Heart left ventricle (tissue), 16 donors: ENCODE measurements at regions not wholly inside any gene's neighbourhood (a gene's known extent, or its start where the extent isn't known, plus 50 kb on each side); places are given as distances from the start of the nearest gene placed in this dataset.

Experiments
- ATAC-seq, 4 donors: fragments of 200-7000 bp; cut with Tn5 transposase; one replicate each; pipeline ENCODE4 v1.9.1; 2020 to 2022; ENCODE audit warnings: moderate library complexity in 4 of 4, mild to moderate bottlenecking in 3 of 4, moderate number of reproducible peaks in 1 of 4
- DNase-seq, 5 donors: peaks; one replicate each; pipeline ENCODE4 v3.0.0-alpha.2; 2020
- H3K27ac ChIP-seq, 12 donors: fragments of 200-600 bp; sonication (generic) in 4 of 12; one replicate each; pipeline versions ENCODE4 v1.5.0 to v1.8.0; 2016 to 2022; ENCODE audit warnings: mild to moderate bottlenecking in 2 of 12
- H3K27me3 ChIP-seq, 9 donors: fragments of 200-600 bp; sonication (generic) in 2 of 9; one replicate each; pipeline versions ENCODE4 v1.5.1 to v1.8.0; 2016 to 2022; ENCODE audit warnings: mild to moderate bottlenecking in 3 of 9
- H3K36me3 ChIP-seq, 9 donors: fragments of 200-600 bp; sonication (generic) in 2 of 9; one replicate each; pipeline versions ENCODE4 v1.5.0 to v1.8.0; 2018 to 2022; ENCODE audit warnings: mild to moderate bottlenecking in 2 of 9
- H3K4me1 ChIP-seq, 12 donors: fragments of 200-600 bp; sonication (generic) in 4 of 12; one replicate each; pipeline versions ENCODE4 v1.5.0 to v1.8.0; 2016 to 2022; ENCODE audit warnings: mild to moderate bottlenecking in 3 of 12
- H3K4me3 ChIP-seq, 12 donors: fragments of 200-600 bp; sonication (generic) in 4 of 12; one replicate each; pipeline versions ENCODE4 v1.5.0 to v1.8.0; 2017 to 2022; ENCODE audit warnings: mild to moderate bottlenecking in 9 of 12, moderate library complexity in 4 of 12
- H3K9me3 ChIP-seq, 12 donors: fragments of 200-600 bp; sonication (generic) in 4 of 12; one replicate each; pipeline versions ENCODE4 v1.5.0 to v1.8.0; 2016 to 2022; ENCODE audit warnings: mild to moderate bottlenecking in 1 of 12
- CTCF ChIP-seq, 12 donors: fragments of 200-600 bp; sonication (generic) in 4 of 12; IDR thresholded peaks; one replicate each; pipeline versions ENCODE4 v1.5.0 to v1.8.0; 2018 to 2022; ENCODE audit warnings: antibody characterized with exemption in 12 of 12, mild to moderate bottlenecking in 5 of 12
- POLR2A ChIP-seq, 2 donors: fragments of 450-650 bp; IDR thresholded peaks; one replicate each; pipeline ENCODE4 v1.6.1; 2017; ENCODE audit warnings: antibody characterized with exemption in 2 of 2, mild to moderate bottlenecking in 2 of 2, moderate library complexity in 2 of 2
- WGBS, 4 donors: extraction: QIAGEN DNeasy Blood & Tissue Kit in 2 of 4; methylation state at CpG; one replicate each; pipeline versions ENCODE4 v1.1.5 to v1.1.7; 2013 to 2018; 5-methylcytosine and 5-hydroxymethylcytosine counted together
- intact Hi-C, 10 donors: fragments of 100-400 bp; cut with DNase I; formaldehyde crosslinking; loops; one replicate each; pipeline versions ENCODE4 v1.11.1 to v1.14.2; 2022
- donor health status: ischemic (EF 13 %, LVEDD 7.1; RV severe dilation, severe dysfunction).
- donor health status: healthy with polysubstance abuse.
- donor health status: DM: no; HTN: yes; CAD: no.
- donor health status: DM: no; HTN: no; CAD: no.
- donor health status: ischemic (EF 25% LVEDD 6.9; RV normal size, moderate dysfunction).
- donor health status: ischemic (EF 25% LVEDD 5.7; RV mildly dilated, moderate dysfunction).
- donor health status: healthy.
- donor health status: DM: yes; HTN: yes; CAD: no.
- donor health status: ischemic (EF 35%, LVEDD 5.7; RV mildly dilated, moderate dysfunction).
- donor health status: nonischemic (EF 11% LVEDD 7.7; RV severe dilation, severe dysfunction).
- donor health status: DM: yes; HTN: yes; CAD: no.
- donor health status: PGD.
- donor health status: ischemic (EF 29% LVEDD 5.4; RV normal size, mild dysfunction).
- donor health status: nonischemic (EF 23%, LVEDD 6.1; RV moderate dilation, normal function).

- TF ChIP-seq CTCF (IDR thresholded peaks at IDR 0.05) = no peak
- no peak for TF ChIP-seq POLR2A (IDR thresholded peaks at IDR 0.05)
- intact Hi-C loops = loop anchor here in 1 of 10 donors (10.0 kb wide), 1 partner anchor 1125 kb away; no protein-coding TSS in a partner anchor
Measured at GRCh38 chr3:176959867-176960266, 237.4 kb downstream of the TBL1XR1 start.

GRCh38 chr3:176958560-176958959, 238.7 kb downstream of the TBL1XR1 start:
- Histone ChIP-seq H3K4me3 (no peak overlapping the region), H3K36me3 (no peaks in the 10 kb centered on the region), H3K27ac (no peak overlapping the region), H3K4me1 (peaks cover 0 to 9% (median 2%) of the 10 kb centered on the region in 12 donors), H3K9me3 (no peaks in the 10 kb centered on the region), H3K27me3 (no peaks in the 10 kb centered on the region)
- no peak for DNase-seq
- intact Hi-C loops = loop anchor here in 1 of 10 donors (10.0 kb wide), 1 partner anchor 1126 kb away; no protein-coding TSS in a partner anchor
- TF ChIP-seq POLR2A (IDR thresholded peaks at IDR 0.05) (no peak), CTCF (IDR thresholded peaks at IDR 0.05) (no peak)
- ATAC-seq = no peak
- 81 to 88% (median 85%) methylated on average over 2 of the region's 2 CpGs for WGBS, 4 donors

More at GRCh38 chr3:176959867-176960266, 237.4 kb downstream of the TBL1XR1 start:
- Histone ChIP-seq H3K27ac (no peak overlapping the region), H3K4me1 (no peaks in the 10 kb centered on the region), H3K9me3 (no peaks in the 10 kb centered on the region), H3K4me3 (no peak overlapping the region), H3K27me3 (no peaks in the 10 kb centered on the region), H3K36me3 (no peaks in the 10 kb centered on the region)
- 83 to 88% (median 85%) methylated on average over 10 of the region's 10 CpGs for WGBS, 4 donors
- no peak for DNase-seq
- no peak for ATAC-seq

GRCh38 chr3:176954517-176954916, 242.8 kb downstream of the TBL1XR1 start:
- Histone ChIP-seq H3K27ac (peak overlapping the region in 1 of 12 donors; percentile 3), H3K27me3 (no peaks in the 10 kb centered on the region), H3K4me3 (no peak overlapping the region), H3K36me3 (no peaks in the 10 kb centered on the region), H3K9me3 (no peaks in the 10 kb centered on the region), H3K4me1 (peaks cover 0 to 36% (median 7%) of the 10 kb centered on the region in 12 donors)
- 96 to 100% (median 98%) methylated on average over 2 of the region's 2 CpGs for WGBS, 4 donors
- ATAC-seq = no peak
- DNase-seq = no peak
- intact Hi-C loops = loop anchor here in 3 of 10 donors (5.0 to 10.0 kb wide), 2 partner anchors 243 to 1130 kb away; partner anchors contain the start of gene TBL1XR1 (in 2 of the 3)
- no peak for TF ChIP-seq CTCF (IDR thresholded peaks at IDR 0.05)
- no peak for TF ChIP-seq POLR2A (IDR thresholded peaks at IDR 0.05)

GRCh38 chr3:176953106-176954060, 243.9 kb downstream of the TBL1XR1 start:
- Histone ChIP-seq H3K4me1 (peaks cover 0 to 36% (median 7%) of the 10 kb centered on the region in 12 donors), H3K27me3 (no peaks in the 10 kb centered on the region), H3K9me3 (no peaks in the 10 kb centered on the region), H3K4me3 (no peak overlapping the region), H3K27ac (peak overlapping the region in 9 of 12 donors; percentile 7 to 81 (median 20)), H3K36me3 (no peaks in the 10 kb centered on the region)
- ATAC-seq (peak; percentile 92 to 96 (median 96)), DNase-seq (peak; percentile 72 to 87 (median 79))
- whole genome bisulfite sequencing, 4 donors = 29 to 40% (median 39%) methylated on average over 6 of the region's 6 CpGs
- TF ChIP-seq CTCF (IDR thresholded peaks at IDR 0.05) = no peak
- TF ChIP-seq POLR2A (IDR thresholded peaks at IDR 0.05) = no peak
- intact Hi-C loops = loop anchor here in 3 of 10 donors (5.0 to 10.0 kb wide), 2 partner anchors 244 to 1131 kb away; partner anchors contain the start of gene TBL1XR1 (in 2 of the 3)
